ENCODE measurements at regions not wholly inside any gene's neighbourhood (a gene's known extent, or its start where the extent isn't known, plus 50 kb on each side); places are given as distances from the start of the nearest gene placed in this dataset.

DNA sequence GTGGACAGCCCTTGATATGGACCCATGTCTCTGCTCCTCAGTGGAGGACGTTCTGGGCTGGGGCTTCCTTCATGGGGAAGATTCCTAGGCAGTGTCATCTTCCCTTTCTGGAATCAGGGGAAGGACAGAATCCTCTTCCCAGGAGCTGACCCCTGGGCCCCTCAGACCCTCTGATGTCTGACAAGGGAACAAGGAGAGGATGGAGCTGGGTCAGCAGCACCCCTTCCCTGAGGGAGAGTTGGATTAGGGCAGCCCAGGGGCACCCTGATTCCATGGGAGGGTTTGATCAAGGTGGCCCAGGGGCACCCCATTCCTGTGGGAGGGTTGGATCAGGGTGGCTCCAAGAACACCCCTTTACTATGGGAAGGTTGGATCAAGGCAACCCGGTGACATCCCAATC, 86.5 kb downstream of the ACKR3 start:
- TF ChIP-seq, protein P1, sequence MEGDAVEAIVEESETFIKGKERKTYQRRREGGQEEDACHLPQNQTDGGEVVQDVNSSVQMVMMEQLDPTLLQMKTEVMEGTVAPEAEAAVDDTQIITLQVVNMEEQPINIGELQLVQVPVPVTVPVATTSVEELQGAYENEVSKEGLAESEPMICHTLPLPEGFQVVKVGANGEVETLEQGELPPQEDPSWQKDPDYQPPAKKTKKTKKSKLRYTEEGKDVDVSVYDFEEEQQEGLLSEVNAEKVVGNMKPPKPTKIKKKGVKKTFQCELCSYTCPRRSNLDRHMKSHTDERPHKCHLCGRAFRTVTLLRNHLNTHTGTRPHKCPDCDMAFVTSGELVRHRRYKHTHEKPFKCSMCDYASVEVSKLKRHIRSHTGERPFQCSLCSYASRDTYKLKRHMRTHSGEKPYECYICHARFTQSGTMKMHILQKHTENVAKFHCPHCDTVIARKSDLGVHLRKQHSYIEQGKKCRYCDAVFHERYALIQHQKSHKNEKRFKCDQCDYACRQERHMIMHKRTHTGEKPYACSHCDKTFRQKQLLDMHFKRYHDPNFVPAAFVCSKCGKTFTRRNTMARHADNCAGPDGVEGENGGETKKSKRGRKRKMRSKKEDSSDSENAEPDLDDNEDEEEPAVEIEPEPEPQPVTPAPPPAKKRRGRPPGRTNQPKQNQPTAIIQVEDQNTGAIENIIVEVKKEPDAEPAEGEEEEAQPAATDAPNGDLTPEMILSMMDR (IDR thresholded peaks at IDR 0.05), result no peak
- TF ChIP-seq POLR2AphosphoS5 (IDR thresholded peaks at IDR 0.05; ENCODE audit: low read depth, low read length) (no peak), YY1 (IDR thresholded peaks at IDR 0.05; ENCODE audit: low read depth) (no peak), EP300 (IDR thresholded peaks at IDR 0.05; ENCODE audit: borderline replicate concordance in 1 of 2, low read depth in 1 of 2, low read length in 1 of 2) (no peak), SMC3 (IDR thresholded peaks at IDR 0.05; ENCODE audit: low read depth, low read length) (no peak), RXRA (IDR thresholded peaks at IDR 0.05; ENCODE audit: borderline replicate concordance, low read depth) (no peak)
- TF ChIP-seq, protein P2, sequence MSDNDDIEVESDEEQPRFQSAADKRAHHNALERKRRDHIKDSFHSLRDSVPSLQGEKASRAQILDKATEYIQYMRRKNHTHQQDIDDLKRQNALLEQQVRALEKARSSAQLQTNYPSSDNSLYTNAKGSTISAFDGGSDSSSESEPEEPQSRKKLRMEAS (IDR thresholded peaks at IDR 0.05; ENCODE audit: low read depth), result no peak
- TF ChIP-seq, protein P3, sequence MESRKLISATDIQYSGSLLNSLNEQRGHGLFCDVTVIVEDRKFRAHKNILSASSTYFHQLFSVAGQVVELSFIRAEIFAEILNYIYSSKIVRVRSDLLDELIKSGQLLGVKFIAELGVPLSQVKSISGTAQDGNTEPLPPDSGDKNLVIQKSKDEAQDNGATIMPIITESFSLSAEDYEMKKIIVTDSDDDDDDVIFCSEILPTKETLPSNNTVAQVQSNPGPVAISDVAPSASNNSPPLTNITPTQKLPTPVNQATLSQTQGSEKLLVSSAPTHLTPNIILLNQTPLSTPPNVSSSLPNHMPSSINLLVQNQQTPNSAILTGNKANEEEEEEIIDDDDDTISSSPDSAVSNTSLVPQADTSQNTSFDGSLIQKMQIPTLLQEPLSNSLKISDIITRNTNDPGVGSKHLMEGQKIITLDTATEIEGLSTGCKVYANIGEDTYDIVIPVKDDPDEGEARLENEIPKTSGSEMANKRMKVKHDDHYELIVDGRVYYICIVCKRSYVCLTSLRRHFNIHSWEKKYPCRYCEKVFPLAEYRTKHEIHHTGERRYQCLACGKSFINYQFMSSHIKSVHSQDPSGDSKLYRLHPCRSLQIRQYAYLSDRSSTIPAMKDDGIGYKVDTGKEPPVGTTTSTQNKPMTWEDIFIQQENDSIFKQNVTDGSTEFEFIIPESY (IDR thresholded peaks at IDR 0.05; ENCODE audit: borderline replicate concordance, low read depth), result no peak
